22Rv1 (cell line): ENCODE measurements at regions not wholly inside any gene's neighbourhood (a gene's known extent, or its start where the extent isn't known, plus 50 kb on each side); places are given as distances from the start of the nearest gene placed in this dataset.

Source experiments
- CTCF ChIP-seq: fragments of 450-650 bp; IDR thresholded peaks from 2 replicates; pipeline ENCODE4 v1.5.1; 2017; ENCODE audit warnings: mild to moderate bottlenecking
- ZFX ChIP-seq: fragments of 450-650 bp; IDR thresholded peaks from 2 replicates; pipeline ENCODE4 v1.6.1; 2017; ENCODE audit warnings: antibody characterized with exemption, borderline replicate concordance

GRCh38 chr22:19632668-19633148, 81.6 kb upstream of the SEPTIN5 start:
- TF ChIP-seq CTCF (no peak), ZFX (no peak)
